K562 (cell line): ENCODE measurements at regions not wholly inside any gene's neighbourhood (a gene's known extent, or its start where the extent isn't known, plus 50 kb on each side); places are given as distances from the start of the nearest gene placed in this dataset.

Experiments used
- ELF4 ChIP-seq: fragments of 450-650 bp; formaldehyde crosslinking; IDR thresholded peaks from 2 replicates; pipeline ENCODE4 v1.4.0; 2022; ENCODE audit warnings: missing genetic modification characterization
- MYBL2 ChIP-seq, 2 experiments: fragments of 450-650 bp in 1 of 2; sonication (generic) in 1 of 2; formaldehyde crosslinking in 1 of 2; IDR thresholded peaks; 2 replicates each; pipeline versions ENCODE4 v1.6.1 to v1.8.1; 2017 to 2022; ENCODE audit warnings: borderline replicate concordance in 1 of 2, inconsistent platforms in 1 of 2, low read depth in 1 of 2, mild to moderate bottlenecking in 1 of 2, missing genetic modification reagents in 1 of 2, moderate library complexity in 1 of 2
- NFATC3 ChIP-seq: fragments of 450-650 bp; IDR thresholded peaks from 2 replicates; pipeline ENCODE4 v1.6.1; 2017; ENCODE audit warnings: mild to moderate bottlenecking
- POLR2A ChIP-seq: fragments of 450-650 bp; conservative IDR thresholded peaks from 2 replicates; pipeline ENCODE4 v1.6.1; 2016
- ZNF212 ChIP-seq: fragments of 450-650 bp; formaldehyde crosslinking; IDR thresholded peaks from 2 replicates; pipeline ENCODE4 v1.4.0; 2020; ENCODE audit warnings: mild to moderate bottlenecking
- ZNF384 ChIP-seq: IDR thresholded peaks from 2 replicates; pipeline ENCODE4 v1.6.1; 2012; ENCODE audit warnings: low read depth, low read length, improper control_type of control experiment
- ZNF785 ChIP-seq: fragments of 250-450 bp; sonication (Bioruptor Pico); IDR thresholded peaks from 2 replicates; pipeline ENCODE4 v1.4.0; 2020; ENCODE audit warnings: mild to moderate bottlenecking

DNA sequence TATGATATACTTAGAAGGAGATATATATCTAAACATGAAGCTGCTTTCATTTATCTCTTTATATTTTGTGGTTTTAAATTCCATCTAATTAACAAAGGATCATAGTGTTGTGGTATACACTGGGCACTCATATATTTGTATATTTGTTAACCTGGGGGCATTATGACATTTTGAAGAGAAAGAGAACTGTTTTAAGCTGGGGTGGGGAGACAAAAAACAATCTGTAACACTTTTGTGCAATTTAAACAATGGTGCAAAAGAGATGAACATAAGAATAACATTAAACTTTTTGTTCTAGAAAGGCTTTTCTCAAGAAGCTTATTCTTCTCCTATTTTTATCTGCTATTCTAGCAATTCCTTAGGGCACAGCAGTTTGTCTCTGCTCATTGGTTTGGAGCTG lies 842.0 kb upstream of the CDH2 start:
- no peak for TF ChIP-seq MYBL2 (IDR thresholded peaks at IDR 0.05; ENCODE audit: low read depth)
- TF ChIP-seq MYBL2 (CRISPR knock-in tag; IDR thresholded peaks at IDR 0.05; ENCODE audit: borderline replicate concordance), result no peak
- no peak for TF ChIP-seq ELF4 (CRISPR knock-in tag)
- TF ChIP-seq NFATC3, result no peak
- TF ChIP-seq ZNF785 (CRISPR knock-in tag), result no peak
- no peak for TF ChIP-seq POLR2A
- TF ChIP-seq ZNF384, result no peak
- no peak for TF ChIP-seq ZNF212 (CRISPR knock-in tag)
